ENCODE measurements at regions not wholly inside any gene's neighbourhood (a gene's known extent, or its start where the extent isn't known, plus 50 kb on each side); places are given as distances from the start of the nearest gene placed in this dataset.

GRCh38 chr5:62684310-62684709 is 105.7 kb downstream of the LRRC70 start:
- no peak overlapping the region for H3K4me3 ChIP-seq
- DNase-seq (no peak), ATAC-seq (no peak)
- H3K36me3 ChIP-seq = no peaks in the 10 kb centered on the region
- H3K9me3 ChIP-seq = no peaks in the 10 kb centered on the region
- no peaks in the 10 kb centered on the region for H3K27me3 ChIP-seq
- TF ChIP-seq CTCF (IDR thresholded peaks at IDR 0.05 in 4 of 5, conservative IDR thresholded peaks at IDR 0.05 in 1 of 5) (no peak), POLR2A (IDR thresholded peaks at IDR 0.05) (no peak)
- no peaks in the 10 kb centered on the region for H3K4me1 ChIP-seq
- intact Hi-C loops (cut with DNase I; ENCODE audit: low total_unique reads) (no loop called here), in situ Hi-C loops (cut with MboI; ENCODE audit: low sequenced_read_pairs in 4 of 4) (no loop called here)
- no peak overlapping the region for H3K27ac ChIP-seq

GRCh38 chr5:62682059-62682458 is 103.4 kb downstream of the LRRC70 start:
- no peaks in the 10 kb centered on the region for H3K27me3 ChIP-seq
- no peak overlapping the region for H3K4me3 ChIP-seq
- intact Hi-C loops (cut with DNase I; ENCODE audit: low total_unique reads) (no loop called here), in situ Hi-C loops (cut with MboI; ENCODE audit: low sequenced_read_pairs in 4 of 4) (no loop called here)
- DNase-seq = no peak
- ATAC-seq = no peak
- no peak overlapping the region for H3K27ac ChIP-seq
- TF ChIP-seq CTCF (IDR thresholded peaks at IDR 0.05 in 4 of 5, conservative IDR thresholded peaks at IDR 0.05 in 1 of 5) (no peak), POLR2A (IDR thresholded peaks at IDR 0.05) (no peak)
- H3K4me1 ChIP-seq = no peaks in the 10 kb centered on the region
- H3K36me3 ChIP-seq = no peaks in the 10 kb centered on the region
- H3K9me3 ChIP-seq = no peaks in the 10 kb centered on the region

- Histone ChIP-seq H3K4me1 (no peaks in the 10 kb centered on the region), H3K27ac (no peak overlapping the region), H3K27me3 (no peaks in the 10 kb centered on the region), H3K4me3 (no peak overlapping the region), H3K9me3 (no peaks in the 10 kb centered on the region), H3K36me3 (no peaks in the 10 kb centered on the region)
- DNase-seq (no peak), ATAC-seq (no peak)
- in situ Hi-C loops (cut with MboI; ENCODE audit: low sequenced_read_pairs in 4 of 4) (no loop called here), intact Hi-C loops (cut with DNase I; ENCODE audit: low total_unique reads) (no loop called here)
- TF ChIP-seq POLR2A (IDR thresholded peaks at IDR 0.05) (no peak), CTCF (IDR thresholded peaks at IDR 0.05 in 4 of 5, conservative IDR thresholded peaks at IDR 0.05 in 1 of 5) (no peak)
Observed at GRCh38 chr5:62681117-62681850, 102.7 kb downstream of the LRRC70 start.

- no peak for TF ChIP-seq CTCF (IDR thresholded peaks at IDR 0.05 in 4 of 5, conservative IDR thresholded peaks at IDR 0.05 in 1 of 5)
- no peak for TF ChIP-seq POLR2A (IDR thresholded peaks at IDR 0.05)
- H3K4me1 ChIP-seq = no peaks in the 10 kb centered on the region
- ATAC-seq (no peak), DNase-seq (no peak)
- H3K27me3 ChIP-seq = no peaks in the 10 kb centered on the region
- H3K9me3 ChIP-seq = no peaks in the 10 kb centered on the region
- in situ Hi-C loops (cut with MboI; ENCODE audit: low sequenced_read_pairs in 4 of 4) (no loop called here), intact Hi-C loops (cut with DNase I; ENCODE audit: low total_unique reads) (no loop called here)
- no peak overlapping the region for H3K27ac ChIP-seq
- no peaks in the 10 kb centered on the region for H3K36me3 ChIP-seq
- H3K4me3 ChIP-seq = no peak overlapping the region
Observed at GRCh38 chr5:62680121-62680520, 101.5 kb downstream of the LRRC70 start.
